GM04504 (cell line): ENCODE measurements at regions not wholly inside any gene's neighbourhood (a gene's known extent, or its start where the extent isn't known, plus 50 kb on each side); places are given as distances from the start of the nearest gene placed in this dataset.
"Not testable (repeated sequence)": the region's sequence is repeated elsewhere in the genome, so short reads cannot be mapped to it uniquely, and the experiment has no call there.

Source experiments
- DNase-seq: peaks from one replicate; pipeline ENCODE4 v3.0.0-alpha.2; 2012; ENCODE audit warnings: low read depth

GRCh38 chr13:90800082-90800746 is 547.3 kb upstream of the MIR17HG start:
- DNase-seq: no peak

GRCh38 chr13:90801621-90802020 is 545.9 kb upstream of the MIR17HG start:
- no peak for DNase-seq

- DNase-seq: no peak
These were observed 544.3 kb upstream of the MIR17HG start for GRCh38 chr13:90803210-90803609.

GRCh38 chr13:90806016-90806615 is 541.4 kb upstream of the MIR17HG start:
- no peak for DNase-seq

GRCh38 chr13:90806892-90807291 is 540.6 kb upstream of the MIR17HG start:
- no peak for DNase-seq

GRCh38 chr13:90808838-90809237 is 538.6 kb upstream of the MIR17HG start:
- no peak for DNase-seq

GRCh38 chr13:90824032-90824431 is 523.5 kb upstream of the MIR17HG start:
- no peak for DNase-seq

GRCh38 chr13:90826688-90827087 is 520.8 kb upstream of the MIR17HG start:
- DNase-seq: no peak

- no peak for DNase-seq
These were observed 516.7 kb upstream of the MIR17HG start for GRCh38 chr13:90830782-90831181.

- DNase-seq: no peak
These were observed 513.5 kb upstream of the MIR17HG start for GRCh38 chr13:90833951-90834350.

GRCh38 chr13:90834700-90835099 is 512.8 kb upstream of the MIR17HG start:
- no peak for DNase-seq

- no peak for DNase-seq
These were observed 511.7 kb upstream of the MIR17HG start for GRCh38 chr13:90835826-90836225.

- DNase-seq: no peak
These were observed 509.0 kb upstream of the MIR17HG start for GRCh38 chr13:90838317-90838960.

- DNase-seq: no peak
These were observed 508.4 kb upstream of the MIR17HG start for GRCh38 chr13:90839061-90839460.

- DNase-seq: no peak
These were observed 500.6 kb upstream of the MIR17HG start for GRCh38 chr13:90846936-90847335.

- DNase-seq: not testable (repeated sequence)
These were observed 493.8 kb upstream of the MIR17HG start for GRCh38 chr13:90853666-90854065.

GRCh38 chr13:90857921-90858320 is 489.6 kb upstream of the MIR17HG start:
- DNase-seq: no peak

GRCh38 chr13:90866006-90866405 is 481.5 kb upstream of the MIR17HG start:
- no peak for DNase-seq

- peak; percentile 36 for DNase-seq
These were observed 480.2 kb upstream of the MIR17HG start for GRCh38 chr13:90867336-90867683.

GRCh38 chr13:90868321-90868920 is 479.1 kb upstream of the MIR17HG start:
- DNase-seq: no peak

GRCh38 chr13:90869580-90869979 is 477.9 kb upstream of the MIR17HG start:
- no peak for DNase-seq

GRCh38 chr13:90872491-90873025 is 474.9 kb upstream of the MIR17HG start:
- DNase-seq: no peak

GRCh38 chr13:90880790-90881189 is 466.7 kb upstream of the MIR17HG start:
- no peak for DNase-seq
